GM18861 (cell line): ENCODE measurements at regions not wholly inside any gene's neighbourhood (a gene's known extent, or its start where the extent isn't known, plus 50 kb on each side); places are given as distances from the start of the nearest gene placed in this dataset.
"Not testable (repeated sequence)": the region's sequence is repeated elsewhere in the genome, so short reads cannot be mapped to it uniquely, and the experiment has no call there.

ENCODE experiments used
- ATAC-seq: cut with Tn5 transposase; IDR thresholded peaks from one replicate; pipeline ENCODE4 v1.9.1; 2021; ENCODE audit not compliant: unreplicated experiment

DNA sequence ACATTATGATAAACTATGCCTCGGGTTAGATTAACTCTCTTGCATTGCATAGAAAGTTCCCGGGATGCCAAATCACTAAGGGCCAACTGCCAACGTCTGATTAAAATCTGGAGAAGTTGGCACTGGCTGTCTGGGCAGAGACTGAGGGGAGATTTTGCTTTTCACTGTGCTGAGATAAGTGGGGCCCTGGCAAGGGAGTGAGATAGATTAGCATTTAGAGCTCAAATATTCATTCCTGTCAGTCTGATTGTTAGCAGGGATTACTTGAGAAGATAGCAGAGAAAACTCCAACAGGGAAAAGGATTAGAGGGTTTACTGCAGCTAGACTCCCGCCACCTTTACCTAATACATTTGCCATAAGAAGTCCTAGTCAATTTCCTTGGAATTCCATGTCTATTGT is 714.1 kb upstream of the CHRM3 start:
- ATAC-seq: no peak

DNA sequence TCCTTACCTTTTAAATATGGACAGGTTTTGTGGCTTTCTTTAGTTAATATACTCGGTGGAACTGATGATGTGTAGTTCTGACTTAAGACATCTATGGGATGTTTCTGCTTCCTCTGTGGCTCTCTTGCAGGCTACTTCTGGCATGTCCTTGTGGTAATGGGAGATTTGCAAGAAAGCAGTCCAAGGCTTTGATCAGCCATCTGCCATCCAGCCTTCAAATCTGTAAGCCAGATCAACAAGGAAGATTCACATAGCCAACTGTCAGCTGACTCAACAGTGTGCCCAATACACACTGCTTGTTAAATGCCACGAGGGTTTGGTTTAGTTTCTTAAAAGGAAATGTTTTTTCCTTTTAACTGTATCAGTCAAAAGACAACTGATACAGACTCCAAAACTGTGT is 722.2 kb upstream of the CHRM3 start:
- no peak for ATAC-seq

DNA sequence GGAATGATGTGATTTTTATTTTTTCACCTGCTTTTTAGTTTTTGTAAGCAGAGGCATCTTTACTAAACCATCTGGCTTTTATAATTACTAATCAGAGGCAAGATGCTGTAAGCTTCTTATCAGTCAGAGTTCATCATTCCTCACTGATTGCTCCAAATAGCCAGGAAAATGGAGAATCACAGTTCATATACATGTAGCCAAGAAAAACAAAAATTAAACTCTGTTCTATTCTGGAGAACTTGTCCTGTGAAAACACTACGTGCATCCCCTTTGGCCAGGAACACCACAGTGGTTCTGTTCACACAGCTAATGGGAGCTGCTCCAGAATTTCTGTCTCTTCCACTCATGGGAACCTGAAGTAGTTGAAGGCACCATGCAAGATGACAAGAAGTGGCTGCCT is 725.5 kb upstream of the CHRM3 start:
- no peak for ATAC-seq

DNA sequence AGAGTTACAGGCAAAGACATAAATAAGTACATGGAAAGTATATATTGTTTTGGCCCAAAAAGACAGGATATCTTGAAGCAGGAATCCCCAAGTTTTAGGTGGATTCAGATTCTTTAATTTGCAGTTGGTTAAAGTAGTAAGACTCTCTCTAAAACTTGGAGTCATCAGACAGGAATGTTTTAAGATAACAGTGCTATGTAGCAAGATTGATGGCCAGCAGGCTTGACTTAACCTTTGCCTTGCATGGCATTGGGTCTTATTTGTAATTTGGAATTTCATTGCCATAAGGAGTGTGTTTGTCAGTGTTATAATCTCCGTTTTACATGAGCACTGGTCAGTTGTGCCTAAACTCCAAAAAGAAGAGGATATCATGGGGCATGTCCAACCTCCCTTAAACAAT is 727.6 kb upstream of the CHRM3 start:
- no peak for ATAC-seq

DNA sequence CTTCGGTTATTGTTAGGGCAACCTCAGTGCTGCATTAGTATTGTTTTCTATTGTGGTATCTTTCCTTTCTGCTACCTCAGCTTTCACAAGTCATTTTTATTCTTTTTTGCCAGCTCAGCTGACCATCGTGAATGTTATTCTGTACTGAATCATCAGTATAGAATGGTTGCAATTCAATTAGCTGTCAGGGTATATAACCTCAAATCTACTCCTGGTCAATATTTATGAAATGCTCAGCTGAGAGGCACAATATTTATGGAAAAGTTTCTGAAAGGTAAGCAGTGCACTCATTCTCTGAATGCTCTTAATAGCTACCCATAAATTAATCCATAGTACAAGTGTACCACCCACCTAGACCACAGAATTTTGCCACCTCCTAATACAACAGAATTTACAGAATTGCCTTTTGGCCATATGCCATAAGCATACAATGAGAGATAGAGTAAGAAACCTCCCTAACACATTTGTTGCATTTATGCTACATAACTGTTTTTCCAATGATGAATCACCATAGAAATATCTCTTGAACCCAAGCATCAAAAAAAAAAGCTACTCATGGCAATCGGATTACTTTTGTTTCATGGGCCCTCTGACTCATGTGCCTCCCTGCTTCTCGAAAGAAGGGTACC is 732.6 kb upstream of the CHRM3 start:
- no peak for ATAC-seq

DNA sequence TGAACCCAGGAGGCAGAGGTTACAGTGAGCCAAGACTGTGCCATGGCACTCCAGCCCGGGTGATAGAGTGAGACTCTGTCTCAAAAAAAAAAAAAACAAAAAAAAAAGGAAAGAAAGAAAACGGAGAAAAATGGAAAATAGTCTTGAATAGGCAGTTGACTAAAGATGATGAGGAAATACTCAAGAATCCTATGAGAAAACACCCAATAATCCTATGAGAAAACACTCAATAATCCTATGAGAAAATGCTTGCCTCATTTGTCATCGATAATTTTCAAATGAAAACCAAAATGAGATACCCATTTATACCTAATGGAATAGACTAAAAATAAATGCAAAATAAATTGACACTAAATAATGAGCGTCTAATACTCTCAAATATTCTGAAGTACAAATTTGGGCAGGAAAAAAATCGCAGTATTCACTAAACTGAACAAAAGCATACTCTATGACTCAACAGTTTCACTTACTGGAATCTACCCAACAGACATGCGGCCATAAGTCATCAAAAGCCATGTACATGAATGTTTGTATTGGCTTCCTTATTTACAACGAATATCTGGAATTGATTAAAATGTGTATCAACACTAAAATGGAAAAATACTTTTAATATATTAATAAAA is 733.9 kb upstream of the CHRM3 start:
- ATAC-seq: no peak

DNA sequence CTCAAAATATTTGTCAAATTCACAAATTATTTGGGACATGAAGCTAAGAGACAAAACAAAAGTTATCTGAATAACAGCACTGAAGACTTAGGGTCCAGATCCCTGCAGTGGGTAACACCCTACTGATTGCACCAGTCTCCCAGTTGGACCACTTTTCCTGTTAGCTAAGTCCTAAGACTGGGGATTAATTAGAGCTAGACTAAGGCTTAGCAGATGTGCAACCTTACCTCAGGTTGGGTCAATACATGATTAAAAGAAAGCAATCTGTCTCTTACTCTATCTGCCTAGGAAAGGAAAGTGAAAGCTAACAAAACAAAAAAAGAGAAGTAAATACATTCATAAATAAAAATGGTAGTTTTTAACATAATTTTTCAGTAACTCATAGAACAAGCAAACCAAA is 737.2 kb upstream of the CHRM3 start:
- ATAC-seq: no peak

DNA sequence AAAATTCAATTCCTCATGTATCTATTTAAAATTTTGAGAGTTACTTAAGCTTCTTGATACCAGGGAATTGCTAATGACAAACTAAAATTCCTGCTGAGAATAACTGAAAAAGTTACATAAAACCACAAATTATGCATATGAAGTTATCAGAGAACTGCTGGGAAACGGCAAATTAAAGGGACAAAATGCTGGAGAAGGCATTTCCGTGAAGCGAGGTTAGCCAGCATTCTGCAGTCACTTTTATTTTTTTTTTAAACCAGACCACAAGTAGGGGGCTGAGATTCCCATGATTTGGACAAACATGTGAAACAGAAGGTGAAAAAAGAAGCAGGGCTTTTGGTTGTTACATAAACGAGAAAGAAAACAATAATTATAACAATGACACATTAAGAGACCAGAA is 737.6 kb upstream of the CHRM3 start:
- ATAC-seq: no peak

DNA sequence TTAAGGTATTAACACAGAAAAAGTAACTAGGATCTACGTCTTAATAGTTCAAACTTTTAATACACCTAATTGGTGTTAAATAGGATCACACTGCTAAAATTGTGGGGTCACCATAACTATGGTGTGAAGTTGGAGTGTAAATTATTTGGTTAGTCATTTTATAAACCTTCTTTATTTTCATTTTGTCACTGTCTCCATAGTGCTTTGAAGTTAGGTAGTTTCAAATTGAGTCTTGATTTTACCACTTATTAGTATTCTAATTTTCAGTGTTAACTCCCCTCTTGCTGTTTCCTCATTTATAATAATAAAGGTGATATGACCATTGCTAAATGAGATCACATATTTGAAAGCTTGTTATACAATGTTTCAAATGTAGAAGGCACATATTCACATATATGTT is 738.1 kb upstream of the CHRM3 start:
- no peak for ATAC-seq

DNA sequence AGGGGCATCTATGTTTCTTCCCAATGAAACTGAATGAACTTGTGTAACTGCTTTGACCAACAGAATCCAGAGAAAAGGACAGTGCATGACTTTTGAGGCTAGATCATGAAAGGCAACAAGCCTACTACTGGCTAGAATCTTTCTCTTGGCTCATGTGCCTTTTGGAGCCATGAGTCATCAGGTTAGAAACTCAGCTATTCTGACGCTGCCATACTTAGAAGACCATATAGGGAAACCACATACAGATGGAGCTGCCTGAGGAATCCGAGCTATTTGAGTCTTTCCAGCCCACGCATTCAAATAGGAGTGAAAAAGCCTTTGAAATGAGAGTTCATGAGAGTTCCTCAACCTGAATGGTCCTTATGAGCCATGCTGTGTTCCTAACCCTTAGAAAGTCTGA is 738.5 kb upstream of the CHRM3 start:
- ATAC-seq: no peak

DNA sequence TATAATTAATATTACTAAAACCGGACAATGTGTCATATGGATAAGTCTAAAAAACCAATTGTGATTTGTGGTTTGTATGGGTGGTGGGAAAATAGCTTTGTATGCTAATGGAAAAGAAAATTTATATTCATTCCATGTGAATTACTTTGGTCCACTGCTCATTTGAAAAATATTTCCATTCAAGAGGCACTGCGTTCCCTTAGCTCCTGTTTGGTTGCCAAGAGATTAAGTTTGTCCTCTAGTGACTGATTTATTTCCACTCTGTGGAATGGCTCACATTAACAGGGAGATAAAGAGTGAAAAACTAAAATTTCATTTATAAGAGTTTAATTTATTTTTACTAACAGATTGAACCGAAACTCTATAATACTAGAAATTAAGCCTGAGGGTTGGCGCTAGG is 744.1 kb upstream of the CHRM3 start:
- ATAC-seq: no peak

DNA sequence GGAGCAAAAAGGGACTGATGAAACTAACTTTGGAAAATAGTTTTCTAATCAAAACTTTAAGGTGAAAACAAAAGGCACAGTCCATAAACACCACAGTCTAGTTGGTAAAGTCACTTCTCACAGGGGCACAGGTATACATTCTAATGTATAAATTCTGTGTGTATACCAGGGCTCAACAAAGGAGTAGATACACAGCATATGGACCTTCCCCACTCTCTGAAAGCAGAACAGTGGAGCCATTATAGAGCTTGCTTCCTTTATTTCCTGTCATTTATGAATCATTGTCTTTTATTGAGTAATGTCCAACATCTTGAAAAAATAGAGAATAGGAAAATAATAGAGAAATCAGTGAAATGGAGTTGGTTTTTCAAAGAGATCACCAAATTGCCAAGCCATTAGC is 746.5 kb upstream of the CHRM3 start:
- no peak for ATAC-seq

DNA sequence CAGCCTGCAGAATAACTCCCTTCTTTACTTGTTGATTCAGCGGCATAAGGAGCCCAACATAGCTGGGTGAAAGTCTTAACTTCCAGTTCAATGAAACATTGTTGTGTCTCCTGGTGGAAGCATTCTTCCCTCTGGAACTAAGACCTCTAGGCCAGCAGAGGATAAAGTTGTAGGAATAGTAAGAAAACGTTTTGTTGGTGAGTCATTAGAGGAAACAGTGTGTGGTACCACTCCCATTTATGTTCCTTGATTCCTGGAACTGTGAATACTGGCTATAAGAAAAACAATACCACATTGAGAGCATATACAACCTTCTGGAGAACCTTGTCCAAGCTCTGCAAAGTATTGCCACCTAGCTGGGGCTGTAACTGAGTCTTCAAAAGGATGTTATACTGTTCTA is 737.4 kb upstream of the ZP4 start:
- no peak for ATAC-seq

DNA sequence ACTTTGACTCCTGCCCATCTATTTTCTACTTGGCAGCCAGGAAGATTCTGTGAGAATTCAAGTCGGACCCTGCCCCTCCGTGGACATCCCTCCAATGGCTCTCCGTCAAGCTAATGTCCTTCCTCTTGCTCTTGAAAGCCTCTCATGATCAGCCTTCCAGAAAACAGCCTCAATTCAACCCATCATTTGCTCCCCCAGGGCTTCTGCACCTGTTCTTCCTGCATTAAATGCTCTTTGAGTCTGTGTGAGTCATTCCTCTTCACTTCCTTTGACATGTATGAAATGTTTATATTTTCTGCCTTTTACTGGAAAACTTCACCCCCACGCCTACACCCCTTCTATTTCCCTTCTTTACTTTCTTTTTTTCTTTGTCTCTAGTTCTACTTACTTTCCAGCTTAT is 734.1 kb upstream of the ZP4 start:
- no peak for ATAC-seq

DNA sequence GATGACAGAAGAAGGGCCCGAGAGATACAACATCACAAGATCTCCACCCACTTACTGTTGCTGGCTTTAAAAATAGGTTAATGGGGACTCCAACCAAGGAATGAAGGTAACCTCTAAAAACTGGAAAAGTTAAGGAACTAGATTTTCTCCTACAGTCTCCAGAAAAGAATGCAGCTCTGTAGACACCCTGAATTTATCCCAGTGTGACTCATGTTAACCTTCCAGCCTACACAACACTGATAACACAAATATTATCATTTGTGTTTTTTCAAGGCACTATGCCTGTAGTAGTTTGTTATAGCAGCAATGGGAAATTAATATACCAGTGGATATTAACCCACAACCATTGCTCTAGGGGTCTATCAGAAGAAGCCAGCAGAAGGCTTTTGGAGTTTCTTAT is 730.7 kb upstream of the ZP4 start:
- ATAC-seq: no peak

DNA sequence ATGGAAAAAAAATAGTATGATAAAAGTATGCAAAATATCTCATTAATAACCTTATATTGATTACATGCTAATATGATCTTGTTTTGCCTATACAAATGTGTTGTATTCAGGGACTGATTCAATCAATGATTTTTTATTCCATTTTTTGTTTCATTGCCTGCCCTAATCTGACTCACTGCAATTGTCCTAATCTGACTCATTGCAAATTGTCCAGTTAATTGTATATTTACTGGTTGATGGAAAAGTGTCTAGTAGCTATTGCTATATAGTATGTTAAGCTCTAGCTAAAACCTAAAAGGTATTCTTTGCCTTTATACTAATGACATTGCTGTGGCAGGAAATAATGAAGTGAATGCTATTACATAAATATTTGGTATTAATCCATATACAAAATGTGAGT is 728.9 kb upstream of the ZP4 start:
- ATAC-seq: no peak

DNA sequence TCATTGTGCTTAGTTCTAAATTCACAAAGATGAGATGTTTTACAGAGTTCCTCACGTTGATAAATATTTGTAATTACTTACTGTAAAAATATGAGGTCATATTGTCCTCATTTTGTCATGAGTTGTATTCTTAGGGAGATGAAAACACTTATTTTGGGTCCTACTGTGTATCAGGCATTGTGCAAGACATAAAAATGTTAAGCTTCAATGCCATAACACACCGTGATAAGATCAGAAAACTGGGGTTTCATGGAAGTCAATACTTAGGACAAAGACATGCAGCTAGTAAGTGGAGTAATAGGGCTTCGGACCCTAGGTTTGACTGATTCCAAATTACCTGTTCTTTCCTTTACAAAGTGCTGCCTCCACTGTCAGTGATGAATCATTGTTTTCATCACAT is 720.7 kb upstream of the ZP4 start:
- no peak for ATAC-seq

DNA sequence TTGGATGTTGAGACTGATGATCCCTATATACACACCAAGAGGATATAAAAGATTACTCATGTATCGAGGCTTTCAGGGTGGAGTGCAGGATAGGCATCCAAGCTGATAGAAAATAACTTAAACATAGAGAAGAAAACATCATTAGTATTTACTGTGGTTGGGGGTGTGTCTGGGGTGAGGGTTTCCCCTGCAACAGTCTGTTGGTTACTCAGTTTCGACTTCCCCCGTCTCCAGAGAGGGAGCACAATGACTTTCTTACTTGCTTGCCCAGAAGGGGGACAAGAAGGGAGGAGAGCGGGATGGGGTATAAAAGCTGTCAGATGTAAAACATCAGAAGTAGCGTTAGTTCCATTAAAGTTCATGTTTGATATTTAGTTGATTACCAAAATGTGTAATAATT is 717.4 kb upstream of the ZP4 start:
- ATAC-seq: no peak

DNA sequence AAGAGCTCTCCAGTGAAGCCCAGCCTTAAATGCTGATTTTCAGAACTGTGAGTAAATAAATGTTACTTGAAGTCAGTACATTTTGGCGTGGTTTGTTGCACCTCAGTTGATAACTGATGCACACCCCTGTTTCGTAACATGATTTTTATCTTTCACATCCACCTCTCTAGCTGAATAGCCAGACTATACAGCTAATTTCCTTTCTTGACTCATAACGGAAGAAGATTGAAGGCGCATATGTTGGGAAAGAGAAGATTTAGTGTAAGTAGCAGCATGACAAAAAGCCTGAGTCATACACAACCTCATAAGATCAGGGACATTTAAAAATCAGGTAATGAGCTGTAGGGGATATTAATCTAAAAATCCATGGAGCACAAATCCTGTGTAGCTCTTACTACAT is 716.2 kb upstream of the ZP4 start:
- no peak for ATAC-seq

DNA sequence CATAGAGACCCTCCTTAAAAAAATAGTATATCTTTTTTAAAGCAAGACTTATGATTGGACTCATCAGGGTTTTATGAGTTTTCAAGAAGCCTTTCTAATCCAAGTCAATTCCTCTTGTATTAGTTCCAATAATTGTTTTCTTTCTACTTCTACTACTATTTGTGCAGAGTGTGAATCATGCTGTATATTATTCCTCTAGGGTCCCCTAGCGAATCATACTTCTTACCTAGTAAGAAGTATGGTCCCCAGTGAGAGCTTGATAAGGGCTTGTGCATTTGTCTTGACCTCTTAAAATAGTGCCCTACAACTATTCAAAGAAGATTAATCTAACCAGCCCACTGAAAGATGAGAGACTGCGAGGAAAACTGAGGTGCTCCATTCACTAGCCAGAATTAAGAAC is 715.7 kb upstream of the ZP4 start:
- ATAC-seq: no peak

DNA sequence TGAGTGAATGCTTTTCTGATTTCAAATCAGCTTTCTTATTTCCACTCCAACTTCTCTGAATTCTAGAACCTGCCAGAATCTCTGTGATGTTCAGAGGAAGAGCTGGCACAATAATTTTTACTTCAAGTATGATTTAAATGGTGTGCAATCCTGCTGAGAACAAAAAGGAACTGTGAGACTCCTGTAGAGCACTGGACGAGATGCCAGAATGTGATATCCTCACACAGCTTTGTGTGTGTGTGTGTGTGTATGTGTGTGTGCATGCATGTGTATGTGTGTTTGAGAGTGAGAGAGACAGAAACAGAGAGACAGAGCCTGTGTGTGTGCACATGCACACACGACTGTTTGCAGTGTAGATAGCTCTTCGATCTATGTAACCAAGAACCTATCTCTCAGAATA is 713.6 kb upstream of the ZP4 start:
- no peak for ATAC-seq

DNA sequence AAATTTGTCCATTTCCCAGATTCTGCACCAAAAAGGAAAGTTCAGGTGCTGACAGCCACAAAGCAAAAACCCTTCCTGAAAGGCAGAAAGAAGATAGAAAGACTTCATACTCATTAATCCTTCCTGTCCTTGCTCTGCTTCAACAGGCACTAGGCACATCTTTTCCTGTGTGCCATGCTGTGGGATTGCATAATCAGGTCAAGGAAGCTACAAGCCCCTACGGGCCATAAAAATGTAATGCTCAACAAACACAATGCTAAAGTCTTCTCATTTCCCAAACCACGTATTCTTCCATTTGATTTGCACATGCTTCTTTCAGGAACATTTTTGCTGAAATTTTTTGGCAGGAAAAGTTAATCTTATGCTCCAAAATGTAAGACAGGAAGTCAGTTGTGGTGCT is 710.9 kb upstream of the ZP4 start:
- ATAC-seq: not testable (repeated sequence)

DNA sequence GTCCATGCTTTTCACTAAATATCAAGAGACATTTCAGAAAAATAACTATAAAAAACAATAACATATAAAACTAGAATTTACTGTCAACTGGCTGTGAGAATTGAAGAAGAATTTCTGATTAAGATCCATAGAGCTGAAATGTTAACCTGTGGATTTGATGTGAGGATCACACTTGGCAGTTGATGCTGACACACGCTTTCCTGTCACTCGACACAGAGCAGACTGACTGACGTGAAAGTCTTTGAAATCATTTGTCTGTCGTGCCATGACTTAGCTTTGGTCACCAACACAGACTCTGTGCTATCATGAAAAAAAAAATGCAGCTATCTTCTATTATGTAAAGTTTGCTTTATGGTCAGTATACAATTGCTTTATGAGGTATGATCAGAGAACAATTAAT is 706.0 kb upstream of the ZP4 start:
- no peak for ATAC-seq
